ENCODE measurements at regions not wholly inside any gene's neighbourhood (a gene's known extent, or its start where the extent isn't known, plus 50 kb on each side); places are given as distances from the start of the nearest gene placed in this dataset.

- no peak for TF ChIP-seq EZH2 (IDR thresholded peaks at IDR 0.05; ENCODE audit: insufficient read depth, poor library complexity, severe bottlenecking)
- TF ChIP-seq EZH2phosphoT487 (IDR thresholded peaks at IDR 0.05; ENCODE audit: insufficient read depth, low read depth) = no peak
Measured at GRCh38 chr11:115656669-115657068, 152.5 kb upstream of the CADM1 start.

Measured in GM23248 (cell line).